SU-DHL-6 (cell line): ENCODE measurements at regions not wholly inside any gene's neighbourhood (a gene's known extent, or its start where the extent isn't known, plus 50 kb on each side); places are given as distances from the start of the nearest gene placed in this dataset.

Source experiments
- H2AFZ ChIP-seq: fragments of 200-600 bp; sonication (generic); 2 replicates; pipeline ENCODE4 v1.6.1; 2014; ENCODE audit warnings: low read depth, mild to moderate bottlenecking, moderate library complexity, mixed read lengths, antibody characterized with exemption, low read length; ENCODE audit not compliant: severe bottlenecking
- H3F3A ChIP-seq: fragments of 200-600 bp; shearing (Covaris generic); 2 replicates; pipeline ENCODE4 v1.6.0; 2016; ENCODE audit warnings: antibody characterized with exemption, mild to moderate bottlenecking; ENCODE audit not compliant: insufficient read depth
- H3K27ac ChIP-seq: fragments of 200-600 bp; sonication (generic); 2 replicates; pipeline ENCODE4 v1.5.1; 2016; ENCODE audit warnings: low read depth, mild to moderate bottlenecking, low read length, moderate library complexity, mixed read lengths
- H3K27me3 ChIP-seq: fragments of 200-600 bp; sonication (generic), shearing (Covaris generic); 2 replicates; pipeline ENCODE4 v1.6.0; 2014; ENCODE audit warnings: mild to moderate bottlenecking, low read length
- H3K36me3 ChIP-seq: fragments of 200-600 bp; sonication (generic); 2 replicates; pipeline ENCODE4 v1.6.1; 2014; ENCODE audit warnings: mild to moderate bottlenecking, low read length, mixed read lengths
- H3K4me2 ChIP-seq: fragments of 300-600, 200-600 bp; shearing (Covaris generic), sonication (generic); 2 replicates; pipeline ENCODE4 v1.6.0; 2014; ENCODE audit warnings: low read length, low read depth, mild to moderate bottlenecking; ENCODE audit not compliant: poor library complexity, severe bottlenecking
- H3K4me3 ChIP-seq: fragments of 200-600 bp; sonication (generic); 2 replicates; pipeline ENCODE4 v1.5.1; 2014; ENCODE audit warnings: antibody characterized with exemption, low read length, mild to moderate bottlenecking, mixed read lengths; ENCODE audit not compliant: insufficient read depth, poor library complexity, severe bottlenecking
- H3K79me2 ChIP-seq: fragments of 200-600 bp; sonication (generic); 2 replicates; pipeline ENCODE4 v1.6.1; 2014; ENCODE audit warnings: mild to moderate bottlenecking, low read length, moderate library complexity; ENCODE audit not compliant: insufficient read depth
- H3K9ac ChIP-seq: fragments of 200-600 bp; sonication (generic); 2 replicates; pipeline ENCODE4 v1.7.0; 2014; ENCODE audit warnings: mild to moderate bottlenecking, low read length
- H3K9me2 ChIP-seq: fragments of 200-600 bp; sonication (generic); replicated peaks from 2 replicates; pipeline ENCODE4 v1.6.1; 2014; ENCODE audit warnings: low read length; ENCODE audit not compliant: insufficient read depth
- H3K9me3 ChIP-seq: fragments of 200-600 bp; sonication (generic); 2 replicates; pipeline ENCODE4 v1.6.1; 2014; ENCODE audit warnings: low read length, mixed read lengths; ENCODE audit not compliant: insufficient read depth
- H4K20me1 ChIP-seq: fragments of 200-600 bp; sonication (generic); 2 replicates; pipeline ENCODE4 v1.6.1; 2014; ENCODE audit warnings: low read depth, mild to moderate bottlenecking, antibody characterized with exemption, low read length, moderate library complexity, mixed read lengths
- EZH2phosphoT487 ChIP-seq: fragments of 200-600 bp; sonication (generic), shearing (Covaris generic); conservative IDR thresholded peaks from 2 replicates; pipeline ENCODE4 v1.6.1; 2018; ENCODE audit warnings: mild to moderate bottlenecking, antibody characterized with exemption, low read length, moderate library complexity, mixed read lengths
- TF ChIP-seq, protein P1 (sequence below): fragments of 200-600 bp; sonication (generic); IDR thresholded peaks from one replicate; pipeline ENCODE4 v1.5.1; 2017; ENCODE audit warnings: antibody characterized with exemption, mild to moderate bottlenecking, low read length, moderate library complexity; ENCODE audit not compliant: insufficient read depth, poor library complexity, severe bottlenecking

GRCh38 chr2:236818281-236819045, 248.8 kb downstream of the ACKR3 start:
- H3K4me2 ChIP-seq, result no peak overlapping the region
- no peak overlapping the region for H3K4me3 ChIP-seq
- no peak overlapping the region for H2AFZ ChIP-seq
- H3K9me2 ChIP-seq, result no peaks in the 10 kb centered on the region
- H3F3A ChIP-seq, result no peaks in the 10 kb centered on the region
- no peaks in the 10 kb centered on the region for H4K20me1 ChIP-seq
- no peaks in the 10 kb centered on the region for H3K27me3 ChIP-seq
- H3K36me3 ChIP-seq, result no peaks in the 10 kb centered on the region
- no peak overlapping the region for H3K27ac ChIP-seq
- TF ChIP-seq EZH2phosphoT487, result no peak
- TF ChIP-seq, protein P1, sequence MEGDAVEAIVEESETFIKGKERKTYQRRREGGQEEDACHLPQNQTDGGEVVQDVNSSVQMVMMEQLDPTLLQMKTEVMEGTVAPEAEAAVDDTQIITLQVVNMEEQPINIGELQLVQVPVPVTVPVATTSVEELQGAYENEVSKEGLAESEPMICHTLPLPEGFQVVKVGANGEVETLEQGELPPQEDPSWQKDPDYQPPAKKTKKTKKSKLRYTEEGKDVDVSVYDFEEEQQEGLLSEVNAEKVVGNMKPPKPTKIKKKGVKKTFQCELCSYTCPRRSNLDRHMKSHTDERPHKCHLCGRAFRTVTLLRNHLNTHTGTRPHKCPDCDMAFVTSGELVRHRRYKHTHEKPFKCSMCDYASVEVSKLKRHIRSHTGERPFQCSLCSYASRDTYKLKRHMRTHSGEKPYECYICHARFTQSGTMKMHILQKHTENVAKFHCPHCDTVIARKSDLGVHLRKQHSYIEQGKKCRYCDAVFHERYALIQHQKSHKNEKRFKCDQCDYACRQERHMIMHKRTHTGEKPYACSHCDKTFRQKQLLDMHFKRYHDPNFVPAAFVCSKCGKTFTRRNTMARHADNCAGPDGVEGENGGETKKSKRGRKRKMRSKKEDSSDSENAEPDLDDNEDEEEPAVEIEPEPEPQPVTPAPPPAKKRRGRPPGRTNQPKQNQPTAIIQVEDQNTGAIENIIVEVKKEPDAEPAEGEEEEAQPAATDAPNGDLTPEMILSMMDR, result no peak
- no peaks in the 10 kb centered on the region for H3K9me3 ChIP-seq
- no peaks in the 10 kb centered on the region for H3K79me2 ChIP-seq
- no peak overlapping the region for H3K9ac ChIP-seq

- H3K79me2 ChIP-seq, result no peaks in the 10 kb centered on the region
- H3K4me2 ChIP-seq, result no peak overlapping the region
- H2AFZ ChIP-seq, result no peak overlapping the region
- H3F3A ChIP-seq, result no peaks in the 10 kb centered on the region
- no peaks in the 10 kb centered on the region for H3K36me3 ChIP-seq
- no peak for TF ChIP-seq EZH2phosphoT487
- TF ChIP-seq, protein P1, result no peak
- H3K9ac ChIP-seq, result no peak overlapping the region
- H4K20me1 ChIP-seq, result no peaks in the 10 kb centered on the region
- H3K4me3 ChIP-seq, result no peak overlapping the region
- no peak overlapping the region for H3K27ac ChIP-seq
- H3K9me3 ChIP-seq, result no peaks in the 10 kb centered on the region
- no peaks in the 10 kb centered on the region for H3K9me2 ChIP-seq
- H3K27me3 ChIP-seq, result no peaks in the 10 kb centered on the region
These were observed 249.8 kb downstream of the ACKR3 start for GRCh38 chr2:236819275-236820002.

- Histone ChIP-seq H3K36me3 (no peaks in the 10 kb centered on the region), H3K4me3 (no peak overlapping the region), H3K9me2 (no peaks in the 10 kb centered on the region), H4K20me1 (no peaks in the 10 kb centered on the region), H3F3A (no peaks in the 10 kb centered on the region), H3K9ac (no peak overlapping the region), H3K27ac (no peak overlapping the region), H3K79me2 (no peaks in the 10 kb centered on the region), H3K27me3 (no peaks in the 10 kb centered on the region), H3K9me3 (no peaks in the 10 kb centered on the region), H3K4me2 (no peak overlapping the region), H2AFZ (no peak overlapping the region)
- TF ChIP-seq EZH2phosphoT487, result no peak
- TF ChIP-seq, protein P1, result no peak
These were observed 251.2 kb downstream of the ACKR3 start for GRCh38 chr2:236820763-236821344.
